CD14-positive monocyte (primary cell): ENCODE measurements at regions not wholly inside any gene's neighbourhood (a gene's known extent, or its start where the extent isn't known, plus 50 kb on each side); places are given as distances from the start of the nearest gene placed in this dataset.
"Not testable (repeated sequence)": the region's sequence is repeated elsewhere in the genome, so short reads cannot be mapped to it uniquely, and the experiment has no call there.

Source experiments
- DNase-seq, 3 donors: peaks; one replicate each; pipeline ENCODE4 v3.0.0-alpha.2; 2011 to 2022
- H2AFZ ChIP-seq: 2 replicates; pipeline ENCODE4 v1.6.0; 2012; ENCODE audit warnings: mild to moderate bottlenecking, low read depth, low read length, inconsistent platforms; ENCODE audit not compliant: insufficient read depth, poor library complexity, severe bottlenecking
- H3K27ac ChIP-seq, 2 donors: 1 replicate in 1 of 2; 2 replicates in 1 of 2; pipeline ENCODE4 v1.5.1; 2012 to 2013; ENCODE audit warnings: low read length in 2 of 2, control low read depth in 1 of 2, inconsistent platforms in 1 of 2, low read depth in 1 of 2, mild to moderate bottlenecking in 1 of 2
- H3K27me3 ChIP-seq, 2 donors: one replicate each; pipeline versions ENCODE4 v1.6.0 to v1.6.1; 2011 to 2013; ENCODE audit warnings: low read length in 2 of 2; ENCODE audit not compliant: control insufficient read depth in 2 of 2, insufficient read depth in 2 of 2
- H3K36me3 ChIP-seq, 2 donors: replicated peaks in 1 of 2; 1 replicate in 1 of 2; 2 replicates in 1 of 2; pipeline versions ENCODE4 v1.5.1 to v1.6.1; 2012 to 2013; ENCODE audit warnings: low read length in 2 of 2, control low read depth in 1 of 2, inconsistent platforms in 1 of 2, mild to moderate bottlenecking in 1 of 2; ENCODE audit not compliant: insufficient read depth in 2 of 2, control insufficient read depth in 1 of 2
- H3K4me1 ChIP-seq, 2 donors: 1 replicate in 1 of 2; 2 replicates in 1 of 2; pipeline versions ENCODE4 v1.5.1 to v1.6.1; 2012 to 2013; ENCODE audit warnings: low read length in 2 of 2, control low read depth in 1 of 2, inconsistent platforms in 1 of 2, mild to moderate bottlenecking in 1 of 2, moderate library complexity in 1 of 2; ENCODE audit not compliant: insufficient read depth in 2 of 2, control insufficient read depth in 1 of 2
- H3K4me2 ChIP-seq: replicated peaks from 2 replicates; pipeline ENCODE3; 2012; ENCODE audit warnings: low read length, moderate library complexity, mild to moderate bottlenecking; ENCODE audit not compliant: poor library complexity, severe bottlenecking; ENCODE audit errors: extremely low read depth
- H3K4me3 ChIP-seq, 3 experiments: fragments of 200-600 bp in 1 of 3; sonication (generic) in 1 of 3; replicated peaks in 1 of 3; 1 replicate in 2 of 3; 2 replicates in 1 of 3; pipeline ENCODE4 v1.5.1; 2011 to 2013; ENCODE audit warnings: low read length in 3 of 3, mild to moderate bottlenecking in 3 of 3, control low read depth in 2 of 3, low read depth in 2 of 3, inconsistent platforms in 1 of 3, moderate library complexity in 1 of 3
- H3K79me2 ChIP-seq: 2 replicates; pipeline ENCODE4 v1.6.0; 2012; ENCODE audit warnings: mild to moderate bottlenecking, control low read depth, inconsistent platforms, low read length, moderate library complexity; ENCODE audit not compliant: insufficient read depth
- H3K9ac ChIP-seq: 2 replicates; pipeline ENCODE4 v1.6.0; 2017; ENCODE audit warnings: low read length, mild to moderate bottlenecking; ENCODE audit not compliant: insufficient read depth, poor library complexity, severe bottlenecking
- H3K9me3 ChIP-seq, 2 donors: replicated peaks in 1 of 2; 1 replicate in 1 of 2; 2 replicates in 1 of 2; pipeline versions ENCODE4 v1.5.1 to v1.6.1; 2012 to 2013; ENCODE audit warnings: low read length in 2 of 2, control low read depth in 1 of 2; ENCODE audit not compliant: control insufficient read depth in 1 of 2, insufficient read depth in 1 of 2
- H4K20me1 ChIP-seq: 2 replicates; pipeline ENCODE4 v1.6.0; 2012; ENCODE audit warnings: mild to moderate bottlenecking, low read length, control low read depth, moderate library complexity; ENCODE audit not compliant: insufficient read depth
- H3K27ac Mint-ChIP-seq, 7 donors: one replicate each; pipeline ENCODE4 v1.8.0; 2020; ENCODE audit warnings: mild to moderate bottlenecking in 7 of 7, mixed read lengths in 7 of 7, moderate library complexity in 6 of 7, inconsistent platforms in 2 of 7
- H3K27me3 Mint-ChIP-seq, 3 donors: one replicate each; pipeline ENCODE4 v1.8.0; 2021 to 2022; ENCODE audit warnings: low read depth in 3 of 3, mild to moderate bottlenecking in 3 of 3, mixed read lengths in 3 of 3, moderate library complexity in 3 of 3, inconsistent platforms in 1 of 3
- H3K36me3 Mint-ChIP-seq, 2 donors: one replicate each; pipeline ENCODE4 v1.8.0; 2020; ENCODE audit warnings: mixed read lengths in 2 of 2, inconsistent platforms in 1 of 2, mild to moderate bottlenecking in 1 of 2
- H3K4me1 Mint-ChIP-seq: one replicate; pipeline ENCODE4 v1.8.0; 2020; ENCODE audit warnings: mild to moderate bottlenecking, mixed read lengths
- H3K4me3 Mint-ChIP-seq, 2 donors: one replicate each; pipeline ENCODE4 v1.8.0; 2020; ENCODE audit warnings: mild to moderate bottlenecking in 2 of 2, mixed read lengths in 2 of 2, moderate library complexity in 1 of 2
- H3K9me3 Mint-ChIP-seq, 7 donors: one replicate each; pipeline ENCODE4 v1.8.0; 2020 to 2022; ENCODE audit warnings: mixed read lengths in 7 of 7, mild to moderate bottlenecking in 6 of 7, moderate library complexity in 6 of 7, inconsistent platforms in 2 of 7
- CTCF ChIP-seq: fragments of 200-600 bp; IDR thresholded peaks from one replicate; pipeline ENCODE4 v1.8.0; 2022; ENCODE audit warnings: antibody characterized with exemption, mild to moderate bottlenecking
- WGBS: methylation state at CpG from one replicate; pipeline ENCODE4 v1.1.5; 2013; ENCODE audit warnings: missing lambda C conversion rate; ENCODE audit not compliant: insufficient coverage; 5-methylcytosine and 5-hydroxymethylcytosine counted together
- intact Hi-C, 2 donors: fragments of 100-400 bp; cut with micrococcal nuclease; formaldehyde crosslinking; loops; one replicate each; pipeline versions ENCODE4 v1.15.0 to v1.15.1; 2023

- Histone ChIP-seq H3K27ac (no peak overlapping the region), H2AFZ (no peak overlapping the region), H3K36me3 (no peaks in the 10 kb centered on the region), H3K79me2 (no peaks in the 10 kb centered on the region), H3K4me1 (no peaks in the 10 kb centered on the region), H3K4me2 (no peak overlapping the region), H3K9ac (no peak overlapping the region), H4K20me1 (no peaks in the 10 kb centered on the region), H3K27me3 (no peaks in the 10 kb centered on the region), H3K9me3 (no peaks in the 10 kb centered on the region), H3K4me3 (no peak overlapping the region)
- no peak overlapping the region for H3K4me3 Mint-ChIP-seq
- no peaks in the 10 kb centered on the region for H3K27me3 Mint-ChIP-seq
- peaks cover 0 to 7% (median 5%) of the 10 kb centered on the region in 7 donors for H3K9me3 Mint-ChIP-seq
- DNase-seq: no peak
- intact Hi-C loops: no loop called here
- H3K4me1 Mint-ChIP-seq: no peaks in the 10 kb centered on the region
- H3K36me3 Mint-ChIP-seq: no peaks in the 10 kb centered on the region
- no peak overlapping the region for H3K27ac Mint-ChIP-seq
- 100% methylated on average over 1 of the region's 2 CpGs for WGBS
- no peak for TF ChIP-seq CTCF
These were observed 481.0 kb upstream of the PTGER4 start for GRCh38 chr5:40198736-40199135.

GRCh38 chr5:40195574-40195973 lies 484.1 kb upstream of the PTGER4 start:
- H4K20me1 ChIP-seq, H3K9me3 ChIP-seq, H3K4me1 Mint-ChIP-seq, H3K4me3 Mint-ChIP-seq, H2AFZ ChIP-seq, H3K9me3 Mint-ChIP-seq, H3K4me3 ChIP-seq, H3K4me1 ChIP-seq, H3K9ac ChIP-seq, H3K27me3 Mint-ChIP-seq, H3K79me2 ChIP-seq, DNase-seq, H3K36me3 ChIP-seq, intact Hi-C loops, H3K4me2 ChIP-seq, H3K36me3 Mint-ChIP-seq, H3K27ac ChIP-seq, H3K27me3 ChIP-seq: not testable (repeated sequence)
- H3K27ac Mint-ChIP-seq: peak overlapping the region in 1 of 7 donors; percentile 35
- 100% methylated on average over 4 of the region's 7 CpGs for whole genome bisulfite sequencing
